Peyer's patch (tissue), 4 donors: ENCODE measurements at regions not wholly inside any gene's neighbourhood (a gene's known extent, or its start where the extent isn't known, plus 50 kb on each side); places are given as distances from the start of the nearest gene placed in this dataset.

Experiments used
- CTCF ChIP-seq, 6 experiments: fragments of 450-650 bp in 4 of 6; fragments of 200-600 bp in 2 of 6; sonication (generic) in 1 of 6; IDR thresholded peaks; one replicate each; pipeline ENCODE4 v1.5.1; 2017 to 2019; ENCODE audit warnings: antibody characterized with exemption in 6 of 6, mild to moderate bottlenecking in 3 of 6, moderate library complexity in 1 of 6
- POLR2A ChIP-seq, 2 donors: fragments of 450-650 bp; IDR thresholded peaks; one replicate each; pipeline ENCODE4 v1.5.1; 2017; ENCODE audit warnings: antibody characterized with exemption in 2 of 2, mild to moderate bottlenecking in 2 of 2, moderate library complexity in 2 of 2

GRCh38 chr12:31783556-31783955 is 54.7 kb upstream of the AMN1 start:
- TF ChIP-seq CTCF (IDR thresholded peaks at IDR 0.05) = no peak
- TF ChIP-seq POLR2A (IDR thresholded peaks at IDR 0.05) = no peak
